Left kidney (tissue), 1 donor: ENCODE measurements at regions not wholly inside any gene's neighbourhood (a gene's known extent, or its start where the extent isn't known, plus 50 kb on each side); places are given as distances from the start of the nearest gene placed in this dataset.

Source experiments
- DNase-seq: peaks from one replicate; pipeline ENCODE4 v3.0.0-alpha.2; 2013

DNA sequence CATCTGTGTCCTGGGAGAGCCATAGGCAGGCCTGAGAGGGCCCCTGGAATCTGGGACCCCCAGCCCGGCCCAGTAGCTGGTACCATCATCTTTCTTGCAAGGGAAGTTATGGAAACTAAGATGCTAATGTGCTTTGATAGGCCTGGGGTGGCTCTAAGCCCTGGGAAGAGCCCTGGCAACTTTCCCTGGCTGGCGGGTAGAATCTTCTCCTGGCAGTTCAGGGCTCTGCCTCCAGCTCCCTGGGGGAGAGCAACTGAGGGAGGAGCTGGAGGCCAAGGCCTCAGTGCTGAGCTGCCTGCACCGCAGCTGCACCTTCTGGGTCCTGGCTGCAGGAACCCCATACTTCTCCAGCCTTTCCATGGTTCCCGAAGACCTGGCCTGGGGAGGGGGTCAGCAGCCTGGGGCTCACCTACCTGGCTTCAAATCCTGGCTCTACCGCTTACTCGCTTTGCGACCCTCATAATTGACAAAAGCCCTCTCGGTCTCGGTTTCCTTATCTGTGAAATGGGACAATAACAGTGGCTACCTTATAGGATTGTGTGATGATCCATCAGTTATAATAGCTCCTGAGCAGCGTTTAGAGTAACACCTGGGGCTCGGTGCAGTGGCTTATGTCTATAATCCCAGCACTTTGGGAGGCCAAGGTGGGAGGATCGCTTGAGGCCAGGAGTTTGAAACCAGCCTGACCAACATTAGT lies 333.7 kb downstream of the SEC14L1 start:
- DNase-seq = no peak

DNA sequence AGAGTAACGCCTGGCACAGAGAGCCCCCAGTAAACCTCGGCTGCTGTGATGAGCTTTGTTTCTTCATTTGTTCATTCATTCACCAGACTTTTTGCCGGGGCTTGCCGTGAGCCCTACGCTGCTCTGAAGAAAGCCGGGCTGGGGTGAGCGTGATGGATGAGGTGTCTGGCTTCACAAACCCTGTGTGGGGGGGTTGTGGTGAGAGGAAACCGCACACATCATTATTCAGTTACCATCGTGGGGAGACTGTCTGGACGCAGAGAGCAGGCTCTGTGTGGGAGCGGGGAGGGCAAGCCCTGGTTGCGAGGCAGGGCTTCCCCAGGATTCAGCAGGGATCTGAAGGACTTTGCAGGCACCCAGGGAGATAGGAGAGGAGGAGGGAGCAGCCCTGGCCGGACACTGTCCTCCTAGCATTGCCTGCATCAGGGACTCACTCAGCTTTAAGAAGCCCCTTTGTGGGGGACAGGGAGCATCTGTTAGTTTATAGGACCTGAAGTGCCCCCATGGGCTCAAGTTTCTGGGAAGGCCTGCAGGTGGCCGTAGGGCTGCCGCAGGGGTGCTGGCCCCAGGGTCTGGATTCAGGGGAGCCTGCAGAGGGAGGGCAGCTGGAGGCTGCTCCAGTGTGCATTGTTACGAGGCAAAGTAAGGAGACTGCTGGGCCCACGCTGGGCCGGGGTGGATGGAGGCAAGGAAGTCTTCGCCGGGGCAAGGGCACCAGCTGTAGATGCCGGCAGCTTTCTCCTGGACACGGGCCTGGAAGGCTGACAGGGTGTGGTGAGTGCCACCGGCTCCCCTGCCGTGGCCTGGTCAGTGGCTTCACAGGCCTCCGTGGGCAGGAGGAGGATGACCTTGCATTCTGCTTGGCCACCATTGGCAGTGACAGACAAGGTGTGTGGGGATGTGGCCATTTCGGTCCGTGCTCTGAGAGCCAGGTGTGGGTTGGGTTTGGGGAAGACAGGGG lies 334.5 kb downstream of the SEC14L1 start:
- DNase-seq = no peak

DNA sequence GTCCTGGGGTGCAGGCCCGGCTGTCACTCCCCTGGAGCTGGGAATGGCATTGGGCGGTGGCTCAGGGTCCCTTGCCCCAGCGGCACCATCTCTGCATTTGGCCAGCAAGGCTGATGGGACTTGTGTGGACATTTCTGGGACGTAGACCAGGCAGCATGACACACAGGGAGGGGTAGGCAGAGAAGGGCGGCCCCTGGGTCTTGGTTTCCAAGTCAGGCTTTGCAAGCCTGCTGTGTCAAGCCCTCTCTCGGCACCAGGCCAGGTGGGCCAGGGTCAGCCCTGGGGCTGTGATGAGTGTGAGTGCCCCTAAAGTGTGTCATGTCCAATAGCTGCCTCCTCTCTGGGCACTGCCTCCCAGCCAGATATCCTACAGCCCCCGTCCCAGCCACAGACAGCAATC lies 335.2 kb downstream of the SEC14L1 start:
- no peak for DNase-seq

DNA sequence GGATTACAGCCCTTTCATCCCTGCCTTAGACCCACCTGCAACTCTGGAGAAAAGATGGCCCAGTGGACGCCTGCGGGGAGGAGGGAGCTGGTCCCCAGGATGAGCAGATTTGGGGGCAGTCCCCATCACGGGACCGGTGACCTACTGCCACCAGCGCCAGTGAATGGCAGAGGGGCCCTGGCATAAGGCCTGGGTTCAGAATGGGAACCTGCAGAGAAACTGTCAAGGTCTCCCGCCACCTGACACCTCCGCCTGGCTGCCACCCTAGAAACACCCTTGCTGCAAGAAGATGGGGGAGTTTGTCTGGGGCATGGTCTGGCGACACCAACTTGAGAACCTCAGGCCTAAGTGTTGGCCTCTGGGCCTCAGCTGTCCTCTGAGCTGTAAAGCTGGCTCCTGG lies 335.7 kb downstream of the SEC14L1 start:
- no peak for DNase-seq

DNA sequence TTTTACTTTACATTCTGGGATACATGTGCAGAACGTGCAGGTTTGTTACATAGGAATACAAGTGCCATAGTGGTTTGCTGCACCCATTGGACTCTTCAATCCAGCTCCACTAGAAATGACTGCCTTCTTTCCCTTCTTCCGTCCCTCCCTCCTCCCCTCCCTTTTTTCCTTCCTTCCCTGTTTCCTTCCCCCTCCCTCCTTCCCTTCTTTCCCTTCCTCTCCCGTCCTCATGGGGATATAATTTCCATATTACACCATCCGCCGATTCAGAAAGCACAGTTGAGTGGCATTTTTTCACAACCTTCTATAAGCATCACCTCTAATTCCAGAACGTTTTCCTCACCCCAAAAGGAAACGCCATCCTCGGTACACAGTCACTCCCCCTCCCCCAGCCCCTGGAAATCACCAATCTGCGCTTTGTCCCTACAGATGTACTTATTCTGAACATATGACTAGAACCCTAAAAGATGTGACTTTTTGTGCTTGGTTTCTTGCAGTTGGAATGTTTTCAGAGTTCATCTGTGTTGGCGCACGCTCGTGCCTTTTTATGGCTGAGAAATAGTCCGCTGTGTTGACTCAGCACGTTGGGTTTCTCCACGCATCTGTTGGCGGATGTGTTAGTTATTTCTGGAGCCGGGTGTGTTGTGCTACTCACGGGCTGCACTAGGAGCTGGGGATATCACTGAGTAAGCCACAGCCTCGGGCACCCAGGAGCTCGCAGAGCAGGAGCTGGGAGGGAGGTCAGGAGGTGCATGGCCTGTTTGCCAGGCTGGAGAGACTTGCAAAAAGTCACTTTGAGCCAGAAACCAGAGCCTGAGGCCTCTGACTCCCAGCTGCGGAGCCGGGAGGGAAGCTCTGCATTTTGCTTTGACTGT lies 336.4 kb downstream of the SEC14L1 start:
- no peak for DNase-seq

DNA sequence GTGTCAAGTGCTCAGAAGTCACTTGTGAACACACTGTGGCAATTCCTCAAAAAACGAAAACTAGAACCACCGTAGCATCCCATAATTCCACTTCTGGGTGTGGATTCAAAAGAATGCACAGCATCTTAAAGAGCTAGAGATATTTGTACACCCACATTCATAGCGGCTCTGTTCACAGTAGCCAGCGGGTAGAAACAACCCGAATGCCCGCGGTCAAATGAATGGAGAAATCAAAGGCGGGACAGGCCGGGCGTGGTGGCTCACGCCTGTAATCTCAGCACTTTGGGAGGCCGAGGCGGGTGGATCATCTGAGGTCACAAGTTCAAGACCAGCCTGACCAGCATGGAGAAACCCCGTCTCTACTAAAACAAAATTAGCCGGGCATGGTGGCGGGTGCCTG lies 337.5 kb downstream of the SEC14L1 start:
- DNase-seq = no peak

DNA sequence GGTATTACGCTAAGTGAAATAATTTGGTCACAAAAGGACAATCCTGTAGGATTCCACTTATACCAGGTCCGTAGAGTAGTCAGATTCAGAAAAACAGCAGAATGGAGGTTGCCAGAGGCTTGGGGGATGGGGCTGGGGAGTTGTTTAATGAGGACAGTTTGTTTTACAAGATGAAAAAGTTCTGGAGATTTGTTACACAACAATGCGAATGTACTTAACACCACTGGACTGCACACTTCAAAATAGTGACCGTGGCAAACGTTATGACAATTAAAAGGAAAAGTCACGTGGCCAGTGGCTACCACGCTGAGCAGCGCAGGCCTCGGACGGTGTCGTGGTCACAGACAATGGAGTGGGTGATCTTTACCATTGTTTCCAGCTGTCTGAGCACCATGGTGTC lies 338.1 kb downstream of the SEC14L1 start:
- DNase-seq = no peak

DNA sequence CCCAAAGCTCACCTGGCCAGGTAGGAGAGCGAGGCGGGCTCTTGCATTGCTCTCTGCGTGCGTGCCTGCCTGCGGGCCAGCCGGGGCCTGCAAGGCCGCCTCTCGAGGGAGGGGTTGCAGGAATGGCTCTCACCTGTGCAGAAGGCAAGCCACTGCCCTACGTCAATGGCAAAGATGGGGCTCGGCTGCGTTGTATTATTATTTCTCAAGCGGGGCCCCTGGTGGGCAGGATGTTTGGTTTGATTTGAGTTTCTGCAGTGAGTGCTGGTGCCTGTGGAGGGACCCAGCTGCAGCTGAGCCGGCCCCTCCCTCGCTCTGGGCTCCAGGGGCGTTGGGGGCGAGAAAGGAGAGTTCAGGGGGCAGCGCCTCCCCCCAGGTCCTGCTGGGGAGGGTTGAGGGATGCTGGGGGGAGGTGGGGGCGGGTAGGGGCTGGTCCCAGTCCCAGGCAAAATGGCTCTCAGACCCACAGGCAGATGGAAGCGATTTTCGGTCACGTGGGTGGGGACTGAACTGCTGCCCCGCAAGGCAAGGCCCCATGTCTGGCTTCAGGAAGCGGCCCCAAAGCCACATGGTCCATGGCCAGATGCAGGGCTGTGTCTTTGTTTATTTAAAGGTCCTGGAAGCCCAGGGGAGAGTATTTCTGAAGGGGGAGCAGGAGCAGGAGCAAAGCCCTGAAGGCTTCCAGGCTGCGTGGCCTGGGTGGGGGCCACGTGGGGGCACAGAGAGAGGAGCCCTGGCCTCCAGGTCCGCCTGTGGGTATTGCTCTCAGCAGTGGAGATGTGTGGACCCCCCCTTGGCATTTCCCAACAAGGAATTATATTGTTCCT lies 338.8 kb downstream of the SEC14L1 start:
- no peak for DNase-seq

DNA sequence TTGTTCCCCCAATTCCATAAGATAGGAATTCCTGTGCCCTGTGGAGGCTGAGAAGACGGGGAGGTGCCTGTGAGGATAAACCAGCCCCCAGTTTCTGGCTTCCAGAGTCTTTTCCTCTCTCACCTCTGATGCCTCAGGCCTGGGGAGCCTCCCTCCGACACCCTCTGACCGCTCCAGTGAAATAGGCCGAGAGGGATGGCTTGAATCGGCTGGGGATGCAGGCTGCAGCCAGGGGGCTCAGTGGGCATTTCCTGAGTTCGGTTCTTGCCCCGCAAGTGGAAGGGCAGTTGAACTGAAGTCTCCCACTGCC lies 339.4 kb downstream of the SEC14L1 start:
- no peak for DNase-seq

DNA sequence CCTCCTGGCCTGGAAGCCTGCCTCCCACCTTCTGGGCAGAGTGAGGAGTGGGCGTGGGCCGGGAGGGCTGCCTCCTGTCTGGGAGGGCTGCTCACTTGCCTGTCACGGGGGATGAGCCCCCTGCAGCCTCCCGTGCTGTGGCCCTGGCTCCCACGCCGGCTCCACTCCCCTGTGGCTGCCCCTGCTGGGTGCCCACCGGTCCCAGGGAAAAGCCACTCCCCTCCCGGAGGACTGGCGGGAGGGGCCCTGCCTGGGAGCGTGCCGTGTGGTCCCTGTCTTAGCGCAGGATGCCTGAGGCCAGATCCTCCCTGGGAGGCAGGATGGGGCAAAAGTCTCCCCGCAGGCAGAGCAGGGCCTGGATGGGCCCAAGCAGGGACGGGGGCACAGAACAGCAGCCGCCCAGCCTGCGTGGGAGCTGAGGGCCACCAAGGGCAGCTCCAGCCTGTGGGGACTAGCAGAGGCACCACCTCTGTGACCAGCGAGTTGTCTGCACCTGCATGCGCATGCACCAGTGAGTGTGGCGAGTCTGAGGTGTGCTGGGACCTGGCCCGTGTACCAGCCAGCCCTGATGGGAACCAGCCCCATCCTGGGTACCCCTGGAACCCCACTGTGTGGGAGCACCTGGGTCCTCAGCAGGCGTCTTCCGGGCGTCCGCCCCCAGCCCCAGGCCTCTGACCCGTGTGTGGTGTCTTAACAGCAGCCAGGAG lies 339.9 kb downstream of the SEC14L1 start:
- no peak for DNase-seq

DNA sequence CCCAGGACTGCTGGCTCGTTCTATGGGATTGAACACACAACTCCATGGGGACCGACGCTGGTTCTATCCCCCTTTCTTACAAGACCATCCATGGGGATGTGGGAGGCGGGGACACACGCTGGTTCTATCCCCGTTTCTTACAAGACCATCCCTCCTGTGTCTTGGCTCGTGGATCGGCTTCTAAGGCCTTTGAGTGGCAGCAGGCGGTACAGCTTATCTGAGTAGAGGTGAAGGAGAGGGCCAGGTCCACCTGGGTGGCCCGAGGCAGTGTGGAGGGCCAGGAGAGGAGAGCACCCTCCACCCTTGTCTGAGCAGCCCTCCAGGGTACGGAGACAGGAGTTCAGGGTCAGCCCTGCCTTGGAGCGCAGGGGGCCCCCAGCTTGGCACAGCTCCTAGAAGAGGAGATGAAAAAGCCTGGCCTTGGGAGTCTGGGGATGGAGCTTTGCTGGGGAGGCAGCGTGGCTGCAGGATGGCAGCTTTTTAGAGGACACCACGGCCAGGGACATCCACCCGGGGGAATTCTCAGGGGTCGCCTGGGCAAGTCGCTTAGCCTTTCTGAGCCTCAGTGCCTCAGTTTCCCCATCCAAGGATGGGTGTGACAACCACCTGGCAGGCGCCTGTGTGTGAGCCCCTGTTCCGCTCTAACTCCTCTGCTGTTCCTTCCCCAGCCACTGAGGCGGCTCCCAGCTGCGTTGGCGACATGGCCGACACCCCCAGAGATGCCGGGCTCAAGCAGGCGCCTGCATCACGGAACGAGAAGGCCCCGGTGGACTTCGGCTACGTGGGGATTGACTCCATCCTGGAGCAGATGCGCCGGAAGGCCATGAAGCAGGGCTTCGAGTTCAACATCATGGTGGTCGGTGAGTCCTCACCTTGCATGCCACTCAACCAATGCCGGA lies 341.0 kb downstream of the SEC14L1 start:
- DNase-seq = no peak

DNA sequence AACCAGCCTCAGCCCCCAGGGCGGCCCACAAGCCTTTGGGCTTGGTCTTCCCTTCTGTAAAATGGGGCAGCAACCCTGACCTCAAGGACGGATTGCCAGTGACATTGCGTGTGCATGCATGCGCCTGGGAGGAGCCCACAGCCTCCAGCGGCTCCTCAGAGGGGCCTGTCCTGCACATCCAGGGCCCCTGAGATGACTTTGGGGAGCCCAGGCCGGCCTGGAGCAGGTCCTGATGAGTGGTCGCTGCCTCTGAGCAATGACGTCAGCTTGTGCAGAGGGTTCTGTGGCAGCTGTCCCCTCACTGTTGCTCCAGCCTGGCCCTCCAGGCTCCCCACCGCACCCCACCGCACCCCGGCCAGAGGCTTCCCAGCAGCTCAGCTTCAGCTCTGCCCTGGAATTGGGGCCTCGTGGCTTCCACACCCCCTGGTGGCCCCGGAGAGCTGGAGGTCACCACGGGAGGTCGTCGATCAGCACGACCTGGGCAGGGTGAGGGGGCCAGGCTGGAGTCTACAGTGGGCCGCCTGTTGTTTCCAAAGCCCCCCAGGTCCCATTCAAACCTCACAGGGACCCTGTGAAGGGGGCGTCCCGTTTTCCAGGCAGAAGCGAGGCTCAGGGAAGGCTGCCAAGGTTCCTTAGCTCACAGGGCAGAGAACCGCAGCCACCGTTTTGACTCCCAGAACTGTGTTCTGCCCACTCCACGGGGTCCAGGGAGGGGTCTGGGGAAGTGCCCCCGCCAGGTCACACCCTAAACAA lies 341.8 kb downstream of the SEC14L1 start:
- DNase-seq = no peak

DNA sequence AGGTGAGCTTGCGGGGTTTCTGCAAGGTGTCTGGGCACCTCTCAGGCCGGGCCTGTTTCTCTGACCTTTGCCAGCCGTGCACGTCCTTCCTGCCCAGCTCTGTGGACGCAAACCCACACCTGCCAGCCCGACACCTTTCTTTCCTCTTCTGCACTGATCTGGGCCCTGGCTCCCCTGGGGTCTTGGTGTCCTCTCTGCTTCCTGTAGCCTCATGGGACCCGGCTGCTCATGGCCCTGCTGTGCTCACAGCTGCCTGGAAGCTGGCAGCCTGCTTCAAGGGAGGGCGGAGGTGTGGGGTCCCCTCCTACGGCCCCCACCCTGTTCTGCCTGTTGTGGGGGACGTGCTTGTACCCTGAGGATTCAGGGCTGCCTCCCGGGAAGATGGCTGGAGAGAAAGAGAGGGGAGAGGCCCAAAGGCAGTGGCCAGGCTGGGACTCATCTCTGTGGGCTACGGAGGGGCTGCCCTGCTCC lies 342.4 kb downstream of the SEC14L1 start:
- no peak for DNase-seq

DNA sequence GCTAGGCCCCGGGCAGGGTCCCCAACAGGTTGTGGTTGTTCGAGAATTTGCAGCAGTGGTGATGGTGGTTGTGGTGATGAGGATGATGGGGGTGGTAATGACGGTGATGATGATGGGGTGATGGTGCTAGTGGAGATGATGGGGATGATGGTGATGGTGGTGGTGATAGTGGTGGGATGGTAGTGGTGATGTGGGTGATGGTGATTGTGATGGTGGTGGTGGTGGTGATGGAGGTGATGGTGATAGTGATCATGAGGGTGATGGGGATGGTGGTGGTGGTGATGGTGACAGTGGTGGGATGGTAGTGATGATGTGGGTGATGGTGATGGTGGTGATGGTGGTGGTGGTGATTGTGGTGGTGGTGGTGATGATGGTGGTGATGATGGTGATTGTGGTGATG lies 343.3 kb downstream of the SEC14L1 start:
- DNase-seq = no peak

DNA sequence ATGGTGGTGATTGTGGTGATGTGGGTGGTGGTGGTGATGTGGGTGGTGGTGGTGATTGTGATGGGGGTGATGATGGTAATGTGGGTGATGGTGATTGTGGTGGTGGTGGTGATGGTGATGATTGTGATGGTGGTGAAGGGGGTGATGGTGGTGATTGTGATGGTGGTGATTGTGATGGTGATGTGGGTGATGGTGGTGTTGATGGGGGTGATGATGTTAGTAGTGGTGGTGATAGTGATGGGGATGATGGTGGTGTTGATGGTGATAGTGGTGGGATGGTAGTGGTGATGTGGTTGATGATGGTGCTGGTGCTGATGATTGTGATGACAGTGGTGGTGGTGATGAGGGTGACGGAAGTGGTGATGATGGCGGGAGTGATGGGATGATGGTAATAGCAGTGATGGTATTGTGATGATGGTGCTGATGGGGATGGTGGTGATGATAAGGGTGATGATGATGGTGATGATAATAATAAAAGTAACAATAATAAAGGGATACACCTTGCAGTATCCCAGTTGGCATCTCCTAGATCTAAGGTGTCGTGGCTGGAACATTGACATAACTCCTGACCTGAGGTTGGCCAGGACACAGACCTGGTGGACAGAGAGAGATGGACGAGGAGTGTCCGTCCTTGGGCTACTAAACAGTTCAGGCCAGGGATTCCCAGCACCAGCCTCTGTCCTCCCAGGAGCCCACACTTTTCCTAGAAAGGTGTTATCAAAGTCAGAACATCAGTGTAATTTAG lies 344.5 kb downstream of the SEC14L1 start:
- no peak for DNase-seq

DNA sequence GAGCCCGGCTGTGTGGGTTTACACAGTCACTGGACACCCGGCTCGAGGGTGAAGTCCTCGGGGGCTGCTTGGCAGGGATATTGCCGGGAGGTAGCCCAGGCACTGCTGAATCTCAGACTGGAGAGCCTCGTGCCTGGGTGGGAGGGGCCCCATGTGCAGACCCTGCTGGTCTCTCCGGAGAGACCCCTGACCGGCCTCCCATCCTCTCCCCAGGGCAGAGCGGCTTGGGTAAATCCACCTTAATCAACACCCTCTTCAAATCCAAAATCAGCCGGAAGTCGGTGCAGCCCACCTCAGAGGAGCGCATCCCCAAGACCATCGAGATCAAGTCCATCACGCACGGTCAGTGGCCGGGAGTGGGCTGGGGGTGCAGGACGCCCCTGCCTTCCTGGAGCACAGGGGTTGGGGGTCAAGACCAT lies 346.5 kb downstream of the SEC14L1 start:
- no peak for DNase-seq

DNA sequence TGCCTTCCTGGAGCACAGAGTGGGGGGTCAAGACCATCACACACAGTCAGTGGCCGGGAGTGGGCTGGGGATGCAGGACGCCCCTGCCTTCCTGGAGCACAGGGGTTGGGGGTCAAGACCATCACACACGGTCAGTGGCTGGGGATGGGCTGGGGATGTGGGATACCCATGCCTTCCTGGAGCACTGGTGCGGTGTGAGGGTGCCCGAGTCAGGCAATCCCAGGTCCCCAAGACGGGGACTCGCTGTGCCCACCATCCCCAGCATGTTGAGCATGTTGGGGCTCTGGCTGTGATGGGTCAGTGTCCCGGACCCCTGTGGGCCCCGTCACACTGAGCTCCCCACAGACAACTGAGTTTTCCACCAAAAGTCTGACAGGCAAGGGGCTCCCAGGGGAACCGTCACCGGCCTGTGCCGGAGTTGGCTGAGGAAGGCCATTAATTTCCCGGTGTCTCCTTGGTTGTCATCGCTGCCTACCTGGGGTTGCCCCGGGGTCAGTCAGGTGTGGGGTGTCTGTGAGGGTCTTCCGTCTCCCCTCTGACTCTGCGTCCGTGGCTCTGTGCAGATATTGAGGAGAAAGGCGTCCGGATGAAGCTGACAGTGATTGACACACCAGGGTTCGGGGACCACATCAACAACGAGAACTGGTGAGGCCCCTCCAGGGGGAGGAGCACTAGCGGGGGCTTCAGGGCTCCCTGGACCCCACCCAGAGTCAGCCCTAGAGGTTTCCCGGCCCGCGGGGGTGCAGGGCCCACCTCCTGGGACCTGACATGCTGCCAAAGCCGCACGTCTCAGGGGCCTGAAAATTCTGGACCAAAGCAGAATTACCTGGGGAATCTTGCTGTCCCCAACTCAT lies 347.1 kb downstream of the SEC14L1 start:
- no peak for DNase-seq
